Stimulated activated effector memory CD8-positive, alpha-beta T cell treated with anti-CD3 and anti-CD28 coated beads, Interleukin-12 subunit alpha, Interleukin-12 subunit beta, amount 100 ng/mL, for 72 hours (primary cell): ENCODE measurements at regions not wholly inside any gene's neighbourhood (a gene's known extent, or its start where the extent isn't known, plus 50 kb on each side); places are given as distances from the start of the nearest gene placed in this dataset.
"Not testable (repeated sequence)": the region's sequence is repeated elsewhere in the genome, so short reads cannot be mapped to it uniquely, and the experiment has no call there.

Experiments used
- ATAC-seq: fragments of 150-1000 bp; cut with Tn5 transposase; 2 replicates; pipeline ENCODE4 v1.10.0; 2021
- DNase-seq, 2 donors: peaks; one replicate each; pipeline ENCODE4 v3.0.0; 2021 to 2022; ENCODE audit warnings: low spot score in 2 of 2
- H3K27ac Mint-ChIP-seq: one replicate; pipeline ENCODE4 v1.8.0; 2022; ENCODE audit warnings: mild to moderate bottlenecking, mixed read lengths
- H3K36me3 Mint-ChIP-seq: one replicate; pipeline ENCODE4 v1.8.0; 2022; ENCODE audit warnings: mild to moderate bottlenecking, mixed read lengths
- H3K4me1 Mint-ChIP-seq: one replicate; pipeline ENCODE4 v1.8.0; 2022; ENCODE audit warnings: mixed read lengths
- H3K4me3 Mint-ChIP-seq: one replicate; pipeline ENCODE4 v1.8.0; 2022; ENCODE audit warnings: mild to moderate bottlenecking, mixed read lengths
- H3K9me3 Mint-ChIP-seq: one replicate; pipeline ENCODE4 v1.8.0; 2022; ENCODE audit warnings: mixed read lengths

DNA sequence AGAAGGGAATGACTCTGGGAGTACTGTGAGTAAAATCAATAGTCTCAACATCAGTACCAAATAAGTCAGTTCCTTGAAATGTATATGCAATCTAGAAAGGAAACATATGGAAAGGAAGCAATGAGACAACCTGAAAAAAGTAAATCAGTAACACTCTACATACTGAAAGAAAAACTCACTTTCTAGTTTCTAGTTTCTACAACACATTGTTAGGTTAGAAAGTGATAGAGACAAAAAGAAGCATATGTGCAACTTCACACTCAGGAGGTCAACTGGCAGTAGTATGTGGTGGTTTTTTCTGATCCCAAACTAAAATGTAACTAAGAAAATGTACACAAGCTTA, 156.5 kb upstream of the SOX6 start:
- peaks cover 5% of the 10 kb centered on the region for H3K9me3 Mint-ChIP-seq
- no peaks in the 10 kb centered on the region for H3K4me1 Mint-ChIP-seq
- DNase-seq (no peak), ATAC-seq (peak; percentile 58)
- H3K27ac Mint-ChIP-seq = no peak overlapping the region
- no peak overlapping the region for H3K4me3 Mint-ChIP-seq
- H3K36me3 Mint-ChIP-seq = no peaks in the 10 kb centered on the region

DNA sequence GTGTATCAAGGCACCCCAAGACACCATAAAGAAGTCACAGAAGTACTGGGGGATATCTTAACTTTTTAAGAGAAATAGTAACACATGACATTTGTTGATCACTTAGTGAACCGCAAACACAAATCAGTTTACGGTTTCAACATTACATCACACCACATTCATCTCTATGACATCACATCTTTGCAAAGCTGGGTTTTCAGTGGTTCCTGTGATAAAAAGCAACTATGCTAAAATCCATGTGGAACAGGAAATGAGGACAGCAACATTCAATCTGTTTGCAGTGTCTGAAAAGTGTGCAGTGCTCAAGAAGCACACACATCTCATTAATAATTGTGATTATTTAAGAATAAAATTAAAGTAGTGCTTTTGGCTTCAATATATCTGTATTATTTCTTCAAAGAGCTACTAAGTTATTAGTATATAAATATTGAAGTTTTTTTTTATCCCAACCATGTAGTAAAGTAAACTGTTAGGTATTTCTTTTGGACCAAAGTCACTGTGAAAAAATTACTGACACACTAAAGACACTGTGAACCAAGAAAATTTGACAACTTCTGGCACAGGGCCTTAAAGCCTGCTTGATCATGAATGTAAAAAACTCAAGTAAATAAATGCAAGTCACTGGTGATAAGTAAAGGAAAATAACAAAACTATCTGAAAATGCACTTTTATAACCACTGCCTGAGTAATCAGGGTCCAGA, 156.0 kb upstream of the SOX6 start:
- no peaks in the 10 kb centered on the region for H3K4me1 Mint-ChIP-seq
- no peaks in the 10 kb centered on the region for H3K36me3 Mint-ChIP-seq
- H3K9me3 Mint-ChIP-seq = peaks cover 4% of the 10 kb centered on the region

DNA sequence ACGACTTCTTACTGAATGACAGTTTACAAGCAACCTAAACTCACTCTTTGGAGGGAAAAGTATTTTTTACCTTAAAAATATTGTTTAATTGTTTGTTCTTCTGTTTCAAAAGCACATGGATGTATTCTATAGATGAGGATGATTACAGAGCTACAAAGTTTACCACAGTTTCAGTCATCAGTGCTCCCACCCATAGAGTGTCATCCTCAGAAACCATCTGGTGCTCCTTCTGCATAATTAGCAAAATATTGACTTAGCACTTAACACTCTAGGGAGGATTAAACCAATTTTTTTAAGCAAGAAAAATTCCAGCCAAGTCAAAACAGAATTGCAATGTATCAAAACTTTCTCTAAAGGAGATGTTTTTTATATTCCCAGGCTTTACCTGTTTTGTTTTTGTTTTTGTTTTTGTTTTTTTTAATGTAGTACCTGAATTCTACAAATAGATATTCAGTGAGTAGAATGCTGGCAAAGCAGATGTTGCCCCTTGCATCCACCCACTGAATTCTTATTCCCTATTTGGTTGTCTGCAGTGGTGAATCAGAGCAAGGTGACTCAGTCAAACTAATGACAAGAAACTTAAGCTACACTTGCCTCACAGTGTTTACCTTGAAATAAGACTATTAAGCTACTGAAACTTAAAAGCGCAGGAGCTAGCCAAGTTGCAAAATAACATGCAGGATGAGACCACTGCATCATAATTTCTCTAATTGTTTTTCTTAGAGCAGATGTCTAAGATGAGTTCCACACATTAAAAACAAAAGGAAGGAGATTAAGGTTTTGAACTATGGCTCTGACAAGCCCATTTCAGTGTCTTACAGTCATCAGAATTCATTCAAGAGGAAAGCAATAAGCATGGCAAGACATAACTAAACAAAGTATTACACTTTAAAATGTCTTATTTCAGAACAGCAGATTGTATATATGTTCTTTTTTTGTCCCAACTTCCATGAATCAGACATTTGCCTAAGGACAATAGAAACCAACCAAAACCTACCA, 155.1 kb upstream of the SOX6 start:
- no peak for ATAC-seq
- DNase-seq = no peak

More for the DNA sequence above, 156.0 kb upstream of the SOX6 start:
- ATAC-seq (no peak), DNase-seq (no peak)
- H3K4me3 Mint-ChIP-seq = no peak overlapping the region
- H3K27ac Mint-ChIP-seq = no peak overlapping the region

DNA sequence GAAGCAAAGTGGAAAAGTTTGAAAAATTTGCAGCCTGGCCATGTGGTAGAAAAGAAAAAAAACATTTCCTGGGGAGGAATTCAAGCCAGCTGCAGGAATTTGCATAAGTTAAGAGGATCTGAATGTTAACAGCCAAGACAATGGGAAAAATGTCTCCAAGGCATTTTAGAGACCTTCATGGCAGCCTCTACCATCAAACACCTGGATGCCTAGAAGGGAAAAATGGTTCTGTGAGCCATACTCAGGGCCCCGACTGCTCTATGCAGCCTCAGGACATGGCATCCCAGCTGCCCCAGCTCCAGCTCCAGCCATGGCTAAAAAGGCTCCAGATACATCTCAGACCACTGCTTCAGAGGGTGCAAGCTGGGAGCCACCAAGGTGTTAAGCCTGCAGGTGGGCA, 149.1 kb upstream of the SOX6 start:
- no peak for DNase-seq
- no peak for ATAC-seq
- Mint-ChIP-seq H3K4me1 (no peaks in the 10 kb centered on the region), H3K9me3 (peaks cover 8% of the 10 kb centered on the region), H3K4me3 (no peak overlapping the region), H3K36me3 (no peaks in the 10 kb centered on the region), H3K27ac (no peak overlapping the region)

More for the DNA sequence above, 155.1 kb upstream of the SOX6 start:
- Mint-ChIP-seq H3K36me3 (no peaks in the 10 kb centered on the region), H3K27ac (no peak overlapping the region), H3K4me1 (no peaks in the 10 kb centered on the region), H3K4me3 (no peak overlapping the region), H3K9me3 (peaks cover 6% of the 10 kb centered on the region)

DNA sequence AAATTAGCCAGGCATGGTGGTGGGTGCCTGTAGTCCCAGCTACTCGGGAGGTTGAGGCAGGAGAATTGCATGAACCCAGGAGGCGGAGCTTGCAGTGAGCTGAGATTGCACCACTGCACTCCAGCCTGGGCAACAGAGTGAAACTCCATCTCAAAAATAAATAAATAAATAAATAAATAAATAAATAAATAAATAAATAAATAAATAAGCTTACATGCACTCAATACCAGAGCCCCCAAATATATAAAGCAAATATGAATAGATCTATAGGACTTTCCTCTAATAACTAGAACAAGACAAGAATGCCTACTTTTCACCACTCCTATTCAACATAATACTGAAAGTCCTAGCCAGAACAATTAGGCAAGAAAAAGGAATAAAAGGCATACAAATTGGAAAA, 147.5 kb upstream of the SOX6 start:
- not testable (repeated sequence) for DNase-seq, H3K36me3 Mint-ChIP-seq, H3K4me3 Mint-ChIP-seq, H3K27ac Mint-ChIP-seq, ATAC-seq, H3K4me1 Mint-ChIP-seq
- peaks cover 12% of the 10 kb centered on the region for H3K9me3 Mint-ChIP-seq

DNA sequence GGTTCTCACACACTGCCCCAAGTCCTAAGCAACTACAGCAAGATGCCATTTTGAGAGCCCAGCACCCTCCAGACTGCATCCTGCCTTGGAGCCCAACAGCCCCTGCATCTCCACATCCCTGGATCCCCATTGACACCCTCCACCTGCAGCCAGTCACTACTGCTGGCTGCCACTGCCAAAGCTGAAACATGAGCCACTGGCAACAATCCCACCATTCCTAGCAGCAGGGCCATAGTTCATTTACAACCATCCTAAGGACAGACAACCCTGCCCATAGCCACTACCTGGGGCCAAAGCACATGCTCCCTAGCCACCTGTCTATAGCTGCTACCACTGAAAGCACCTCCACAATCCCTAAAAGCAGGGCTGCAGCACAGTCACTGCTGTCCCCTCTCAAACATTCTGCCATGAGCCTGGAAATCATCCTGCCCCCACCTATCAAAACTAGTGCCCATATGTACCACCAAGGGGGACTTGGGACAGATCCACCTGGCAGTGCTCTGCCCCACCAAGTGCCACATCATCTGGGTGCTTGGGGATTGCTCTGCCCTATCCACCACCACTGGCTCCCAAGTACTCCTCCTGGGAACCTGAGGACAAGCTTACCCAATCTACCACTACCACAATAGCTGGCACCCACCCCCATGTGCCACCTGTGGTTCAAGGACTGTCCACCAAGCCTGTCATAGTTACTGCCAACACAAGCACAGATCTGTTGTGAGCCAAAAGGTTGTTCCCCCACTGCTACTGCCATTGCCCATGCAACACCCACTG, 138.8 kb upstream of the SOX6 start:
- no peak overlapping the region for H3K27ac Mint-ChIP-seq
- H3K9me3 Mint-ChIP-seq = peaks cover 18% of the 10 kb centered on the region
- no peak overlapping the region for H3K4me3 Mint-ChIP-seq
- H3K4me1 Mint-ChIP-seq = no peaks in the 10 kb centered on the region
- no peak for ATAC-seq
- H3K36me3 Mint-ChIP-seq = no peaks in the 10 kb centered on the region
- DNase-seq = no peak

DNA sequence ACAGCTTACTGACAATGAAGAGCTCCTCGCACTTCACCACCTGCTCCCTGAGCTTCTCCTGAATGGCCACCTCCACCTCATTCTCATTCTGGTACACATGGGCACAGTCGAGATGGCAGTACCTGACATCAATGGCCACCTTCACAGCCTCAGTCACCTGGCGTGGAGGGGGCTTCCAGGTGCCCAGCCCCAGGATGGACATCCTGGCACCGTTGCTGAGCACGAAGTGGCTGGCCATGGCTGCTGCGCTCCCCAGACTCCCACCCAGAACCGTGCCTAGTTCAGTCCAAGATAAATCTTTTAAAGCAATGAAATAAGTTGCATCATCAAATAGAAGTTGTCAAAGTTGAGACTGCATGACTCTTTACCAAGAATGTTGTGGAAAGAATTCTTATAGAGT, 128.1 kb upstream of the SOX6 start:
- Mint-ChIP-seq H3K4me1 (no peaks in the 10 kb centered on the region), H3K4me3 (no peak overlapping the region), H3K27ac (no peak overlapping the region), H3K9me3 (no peaks in the 10 kb centered on the region), H3K36me3 (no peaks in the 10 kb centered on the region)
- ATAC-seq (no peak), DNase-seq (no peak)

DNA sequence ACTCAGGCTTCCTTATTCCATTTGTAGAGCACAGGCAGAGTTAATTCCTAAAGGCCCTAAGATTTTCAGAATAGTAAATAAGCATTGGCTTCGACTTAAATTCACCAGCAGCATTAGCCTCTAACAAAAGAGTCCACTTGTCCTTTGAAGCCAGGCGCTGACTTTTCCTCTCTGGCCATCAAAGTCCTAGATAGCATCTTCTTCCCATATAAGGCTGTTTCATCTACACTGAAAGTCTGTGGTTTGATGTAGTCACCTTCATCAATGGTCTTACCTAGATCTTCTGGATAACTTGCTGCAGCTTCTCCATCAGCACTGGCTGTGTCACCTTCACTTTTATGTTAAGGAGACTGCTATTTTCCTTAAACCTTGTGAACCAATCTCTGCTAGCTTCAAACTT, 118.3 kb upstream of the SOX6 start:
- no peak for ATAC-seq
- no peak overlapping the region for H3K4me3 Mint-ChIP-seq
- no peak for DNase-seq
- peaks cover 8% of the 10 kb centered on the region for H3K9me3 Mint-ChIP-seq
- no peak overlapping the region for H3K27ac Mint-ChIP-seq
- no peaks in the 10 kb centered on the region for H3K4me1 Mint-ChIP-seq
- no peaks in the 10 kb centered on the region for H3K36me3 Mint-ChIP-seq

DNA sequence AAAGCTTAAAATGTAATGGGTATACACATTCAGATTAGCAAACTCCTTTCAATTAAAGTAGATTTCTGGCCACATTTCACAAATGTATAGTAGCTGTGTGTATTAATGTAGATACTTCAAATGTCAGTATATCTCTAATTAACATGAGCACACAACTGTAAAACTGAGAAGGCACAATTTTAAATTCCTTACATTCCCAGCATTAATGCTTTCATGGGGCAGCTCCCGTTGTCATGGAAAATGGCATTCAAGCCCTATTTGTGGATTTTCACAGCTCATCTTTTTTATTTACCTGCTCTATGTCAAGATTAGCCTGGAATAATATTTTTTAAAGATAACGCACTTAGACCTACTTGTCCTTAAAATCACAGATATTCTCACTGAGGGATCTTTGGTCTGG, 113.6 kb upstream of the SOX6 start:
- H3K4me1 Mint-ChIP-seq = no peaks in the 10 kb centered on the region
- H3K4me3 Mint-ChIP-seq = no peak overlapping the region
- no peak for DNase-seq
- peaks cover 12% of the 10 kb centered on the region for H3K9me3 Mint-ChIP-seq
- no peaks in the 10 kb centered on the region for H3K36me3 Mint-ChIP-seq
- ATAC-seq = no peak
- no peak overlapping the region for H3K27ac Mint-ChIP-seq

DNA sequence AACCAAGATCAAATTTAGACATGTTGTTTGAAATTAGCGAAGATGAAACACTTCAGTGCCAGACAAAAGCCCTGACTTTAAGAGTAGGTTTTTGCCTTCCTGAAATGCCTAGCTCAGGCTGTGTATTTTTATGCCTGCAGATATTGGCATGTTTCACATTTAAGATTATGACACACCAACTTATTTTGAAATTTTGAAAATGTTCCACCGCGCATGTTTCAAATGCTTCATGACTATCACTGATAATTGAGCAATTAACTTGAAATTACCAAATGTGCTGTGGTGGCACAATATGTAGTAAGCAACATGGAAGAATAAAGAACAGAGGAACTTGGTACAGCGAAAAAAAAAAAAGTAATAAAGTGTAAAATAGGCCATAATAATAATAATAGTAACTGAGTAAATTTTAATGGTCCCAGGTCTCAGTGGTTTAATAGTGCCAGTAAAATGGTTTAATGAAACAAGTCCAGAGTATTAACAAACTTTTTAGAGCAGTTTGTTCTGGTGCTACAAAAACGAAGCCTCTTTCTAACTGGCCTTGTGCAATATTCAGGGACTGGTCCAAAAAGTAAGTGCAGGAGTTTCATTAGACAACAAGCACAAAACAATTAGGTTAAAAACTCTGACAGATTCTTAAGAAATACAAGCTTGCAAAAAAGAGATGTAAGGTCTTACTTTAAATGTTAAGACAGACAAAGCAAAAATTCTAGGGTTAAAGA, 112.5 kb upstream of the SOX6 start:
- DNase-seq (no peak), ATAC-seq (no peak)
- Mint-ChIP-seq H3K9me3 (peaks cover 13% of the 10 kb centered on the region), H3K27ac (no peak overlapping the region), H3K4me1 (no peaks in the 10 kb centered on the region), H3K36me3 (no peaks in the 10 kb centered on the region), H3K4me3 (no peak overlapping the region)

DNA sequence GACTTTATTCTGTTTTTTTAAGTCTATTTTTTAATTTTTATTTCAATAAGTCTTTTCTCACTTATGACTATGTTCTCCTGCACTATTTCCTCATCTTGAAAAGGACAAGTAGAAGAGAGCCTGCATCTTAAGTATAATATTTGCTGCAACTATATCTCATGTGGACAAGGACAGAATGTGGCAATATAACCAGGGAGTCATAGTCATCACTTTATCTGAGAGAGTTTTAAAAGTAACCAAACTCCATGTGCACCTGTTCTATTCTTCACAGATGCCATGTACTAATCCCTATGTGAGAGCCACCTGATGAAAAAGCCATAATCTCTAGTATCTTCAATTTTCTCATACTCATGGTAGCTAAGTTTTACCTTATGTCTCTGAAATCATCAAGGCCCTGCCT, 104.2 kb upstream of the SOX6 start:
- no peaks in the 10 kb centered on the region for H3K36me3 Mint-ChIP-seq
- no peaks in the 10 kb centered on the region for H3K4me1 Mint-ChIP-seq
- ATAC-seq (no peak), DNase-seq (no peak)
- H3K4me3 Mint-ChIP-seq = no peak overlapping the region
- H3K27ac Mint-ChIP-seq = no peak overlapping the region
- peaks cover 25% of the 10 kb centered on the region for H3K9me3 Mint-ChIP-seq

DNA sequence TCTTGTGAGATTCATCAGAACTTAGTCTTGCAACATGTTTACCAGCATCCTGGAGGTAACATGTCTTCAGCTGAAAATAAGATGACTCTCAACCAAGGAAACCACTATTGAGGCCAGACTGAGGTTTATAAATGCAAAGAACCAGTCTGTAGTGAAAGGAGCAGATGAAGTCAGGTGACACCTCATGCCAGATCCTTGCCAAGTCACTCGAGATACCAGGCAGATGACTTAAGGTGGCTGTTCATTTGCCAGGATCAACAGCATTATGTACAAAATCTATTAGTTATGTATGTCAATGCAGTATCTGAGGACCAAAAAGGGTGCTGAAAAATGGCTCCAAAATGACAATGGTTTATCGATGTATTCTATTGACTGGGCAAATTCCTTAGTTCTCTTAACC, 100.0 kb upstream of the SOX6 start:
- Mint-ChIP-seq H3K4me3 (no peak overlapping the region), H3K27ac (no peak overlapping the region), H3K4me1 (no peaks in the 10 kb centered on the region), H3K9me3 (peaks cover 15% of the 10 kb centered on the region), H3K36me3 (no peaks in the 10 kb centered on the region)
- no peak for DNase-seq
- ATAC-seq = no peak

DNA sequence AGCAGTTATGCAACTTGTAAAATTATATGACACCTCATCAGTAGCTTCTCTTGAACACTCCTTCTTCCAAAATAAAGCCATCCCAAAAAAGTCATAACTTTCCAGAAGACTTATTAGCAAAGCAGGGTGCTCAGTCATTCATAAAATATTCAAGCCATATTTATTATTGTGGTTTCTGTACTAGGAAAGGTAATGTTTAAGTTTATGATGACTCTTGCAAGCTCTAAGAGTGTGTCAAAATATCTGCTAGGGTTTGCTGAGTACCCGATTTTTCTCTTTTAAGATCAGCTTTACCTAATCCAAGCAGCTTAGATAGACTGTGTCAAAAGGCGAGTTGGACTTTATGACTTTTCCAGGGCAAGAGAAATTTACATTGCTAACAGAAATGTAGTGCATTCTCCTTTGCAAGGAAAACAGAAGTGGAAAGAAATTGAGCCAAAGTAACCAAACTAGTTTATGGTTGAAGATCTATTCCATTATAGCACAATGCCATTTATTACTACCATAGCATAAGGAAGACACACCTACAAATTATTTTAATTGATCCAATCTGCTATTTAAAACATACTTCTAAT, 98.0 kb upstream of the SOX6 start:
- Mint-ChIP-seq H3K4me1 (no peaks in the 10 kb centered on the region), H3K36me3 (no peaks in the 10 kb centered on the region), H3K9me3 (peaks cover 12% of the 10 kb centered on the region), H3K27ac (no peak overlapping the region), H3K4me3 (no peak overlapping the region)
- ATAC-seq = no peak
- DNase-seq = no peak

DNA sequence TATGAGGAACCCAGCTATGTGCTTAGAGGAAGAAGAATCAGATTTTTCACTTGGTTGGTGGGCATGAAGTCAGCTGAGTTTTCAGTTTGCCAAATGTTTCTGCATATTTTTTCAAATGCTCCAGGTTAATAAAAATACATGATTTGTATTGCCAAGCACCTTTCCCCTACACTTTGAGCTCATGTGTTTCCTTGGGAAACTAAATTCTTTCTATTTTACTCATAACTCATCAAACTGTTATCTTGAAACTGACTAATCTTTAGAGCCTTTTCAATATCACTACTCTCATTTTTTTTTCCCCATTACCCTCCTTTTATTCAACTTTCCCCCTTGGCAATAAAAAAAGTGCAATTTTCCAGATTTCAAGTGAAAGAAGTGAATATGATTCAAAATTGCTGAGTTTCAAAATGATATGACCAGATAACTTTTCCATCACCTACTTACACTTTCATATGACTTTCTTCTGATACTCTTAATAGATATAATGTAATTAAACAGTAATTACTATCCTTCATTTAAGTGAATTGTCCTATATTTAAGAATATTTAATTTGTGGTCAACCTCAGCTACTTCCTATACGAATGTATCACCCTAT, 91.9 kb upstream of the SOX6 start:
- Mint-ChIP-seq H3K36me3 (no peaks in the 10 kb centered on the region), H3K4me1 (no peaks in the 10 kb centered on the region), H3K4me3 (no peak overlapping the region), H3K9me3 (peaks cover 7% of the 10 kb centered on the region), H3K27ac (no peak overlapping the region)
- DNase-seq = no peak
- no peak for ATAC-seq
